GM12878 (cell line): ENCODE measurements at regions not wholly inside any gene's neighbourhood (a gene's known extent, or its start where the extent isn't known, plus 50 kb on each side); places are given as distances from the start of the nearest gene placed in this dataset.

ENCODE experiments used
- ATAC-seq: fragments of 200-7000 bp; cut with Tn5 transposase; 3 replicates; pipeline ENCODE4 v1.9.1; 2020; ENCODE audit warnings: mild to moderate bottlenecking, moderate library complexity
- BruUV-seq: library from RNA; stranded (reverse); fragments of 400-500 nt; replicated peaks from 2 replicates; lab custom pipeline; 2021; lab: Mats Ljungman, UMichigan
- CTCF ChIA-PET: fragments of 300-600 bp; sonication (Branson Sonifier 250); formaldehyde crosslinking; extraction: SDS; loops from one replicate; lab custom pipeline; 2021; ENCODE audit warnings: inconsistent platforms; lab: Yijun Ruan, JAX
- POLR2A ChIA-PET: fragments of 350-600 bp; formaldehyde crosslinking; extraction: SDS; loops from one replicate; lab custom pipeline; 2021; ENCODE audit warnings: inconsistent platforms; lab: Charles Lee
- RAD21 ChIA-PET: fragments of 300-600 bp; sonication (Branson Sonifier 250); formaldehyde crosslinking; loops from one replicate; lab custom pipeline; 2023; ENCODE audit warnings: antibody characterized with exemption; ENCODE audit not compliant: unreplicated experiment; lab: Charles Lee
- SMC1A ChIA-PET: fragments of 300-600 bp; sonication (Branson Sonifier 250); formaldehyde crosslinking; loops from one replicate; lab custom pipeline; 2023; ENCODE audit not compliant: unreplicated experiment, uncharacterized antibody; lab: Charles Lee
- DNase-seq: peaks from one replicate; pipeline ENCODE4 v3.0.0-alpha.2; 2011; ENCODE audit warnings: low read depth, low spot score
- FAIRE-seq: peaks from 3 replicates; lab custom pipeline; 2011; peaks lifted over from hg19 to GRCh38; lab: Jason Lieb, UNC
- H2AFZ ChIP-seq: 2 replicates; pipeline ENCODE4 v1.6.0; 2011; ENCODE audit warnings: low read depth, low read length, control low read depth; ENCODE audit not compliant: control insufficient read depth
- H3K27ac ChIP-seq: 2 replicates; pipeline ENCODE4 v1.5.1; 2011; ENCODE audit warnings: control low read depth; ENCODE audit not compliant: control insufficient read depth, insufficient read depth
- H3K27me3 ChIP-seq, 2 experiments: replicated peaks in 1 of 2; 2 replicates each; pipeline versions ENCODE4 v1.6.0 to v1.6.1; 2011; ENCODE audit warnings: low read length in 1 of 2; ENCODE audit not compliant: control insufficient read depth in 2 of 2, insufficient read depth in 2 of 2
- H3K36me3 ChIP-seq, 2 experiments: 2 replicates each; pipeline ENCODE4 v1.5.1; 2011; ENCODE audit warnings: low read length in 1 of 2; ENCODE audit not compliant: control insufficient read depth in 2 of 2, insufficient read depth in 2 of 2
- H3K4me1 ChIP-seq: 2 replicates; pipeline ENCODE4 v1.6.1; 2011; ENCODE audit warnings: mild to moderate bottlenecking, low read length, moderate library complexity, mixed read lengths; ENCODE audit not compliant: control insufficient read depth, insufficient read depth
- H3K4me2 ChIP-seq: 2 replicates; pipeline ENCODE4 v1.6.0; 2011; ENCODE audit warnings: control low read depth; ENCODE audit not compliant: control insufficient read depth, insufficient read depth
- H3K4me3 ChIP-seq: fragments of 200-600 bp; sonication (generic); 2 replicates; pipeline ENCODE4 v1.5.1; 2016
- H3K79me2 ChIP-seq: 2 replicates; pipeline ENCODE4 v1.6.0; 2011; ENCODE audit warnings: low read length; ENCODE audit not compliant: control insufficient read depth, insufficient read depth
- H3K9ac ChIP-seq: 2 replicates; pipeline ENCODE4 v1.8.0; 2011; ENCODE audit warnings: low read length, control low read depth, mixed read lengths; ENCODE audit not compliant: control insufficient read depth, insufficient read depth
- H3K9me3 ChIP-seq: replicated peaks from 3 replicates; pipeline ENCODE4 v1.5.1; 2011; ENCODE audit warnings: mild to moderate bottlenecking, low read length; ENCODE audit not compliant: control insufficient read depth, insufficient read depth
- H4K20me1 ChIP-seq: 2 replicates; pipeline ENCODE4 v1.6.0; 2011; ENCODE audit not compliant: control insufficient read depth, insufficient read depth
- CBFB ChIP-seq: IDR thresholded peaks from 2 replicates; pipeline ENCODE4 v1.6.1; 2016; ENCODE audit warnings: antibody characterized with exemption, low read depth
- ESRRA ChIP-seq: IDR thresholded peaks from 2 replicates; pipeline ENCODE4 v1.6.1; 2012; ENCODE audit warnings: mild to moderate bottlenecking, low read length, improper control_type of control experiment
- IKZF1 ChIP-seq: fragments of 450-650 bp; conservative IDR thresholded peaks from 2 replicates; pipeline ENCODE4 v1.6.1; 2017; ENCODE audit warnings: antibody characterized with exemption, mild to moderate bottlenecking
- IKZF2 ChIP-seq, 2 experiments: fragments of 450-650 bp; IDR thresholded peaks; 2 replicates each; pipeline ENCODE4 v1.6.1; 2017; ENCODE audit warnings: mild to moderate bottlenecking in 2 of 2, moderate library complexity in 2 of 2
- MAX ChIP-seq: IDR thresholded peaks from 2 replicates; pipeline ENCODE4 v1.6.1; 2012; ENCODE audit warnings: low read depth, low read length, improper control_type of control experiment
- MTA2 ChIP-seq: fragments of 450-650 bp; IDR thresholded peaks from 2 replicates; pipeline ENCODE4 v1.6.1; 2016; ENCODE audit warnings: low read depth, mild to moderate bottlenecking, moderate library complexity
- MYC ChIP-seq: IDR thresholded peaks from 2 replicates; pipeline ENCODE4 v1.6.1; 2011; ENCODE audit warnings: mild to moderate bottlenecking, low read length, moderate library complexity, inconsistent platforms; ENCODE audit not compliant: insufficient read depth, insufficient replicate concordance, insufficient read length, severe bottlenecking
- RELB ChIP-seq: fragments of 450-650 bp; IDR thresholded peaks from 2 replicates; pipeline ENCODE4 v1.6.1; 2017; ENCODE audit warnings: low read depth, mild to moderate bottlenecking, moderate library complexity
- ZNF24 ChIP-seq: fragments of 450-650 bp; IDR thresholded peaks from 2 replicates; pipeline ENCODE4 v1.6.1; 2017; ENCODE audit warnings: antibody characterized with exemption, mild to moderate bottlenecking
- in situ Hi-C: fragments of 300-500 bp; cut with MboI; formaldehyde crosslinking; loops from 9 replicates; pipeline ENCODE4 v1.14.3; 2018; ENCODE audit warnings: mixed read lengths
- intact Hi-C: fragments of 100-400 bp; cut with micrococcal nuclease; formaldehyde crosslinking; loops from one replicate; pipeline ENCODE4 v1.14.2; 2022; ENCODE audit not compliant: unreplicated experiment

- ChIA-PET RAD21 (interaction anchor here (1.2 kb wide), 1 partner anchor 64 kb away, joined by 3 read pairs; no protein-coding TSS in a partner anchor), SMC1A (interaction anchor here (0.6 to 1.0 kb wide), 2 partner anchors 11 to 980 kb away, joined by 3 read pairs; no protein-coding TSS in a partner anchor)
- in situ Hi-C loops, result no loop called here
These were observed 1221.5 kb downstream of the PLA2G4A start for GRCh38 chr1:188050250-188050649.

More at GRCh38 chr1:188050250-188050649, 1221.5 kb downstream of the PLA2G4A start:
- H3K4me2 ChIP-seq, result no peak overlapping the region
- no peak overlapping the region for H3K9ac ChIP-seq
- intact Hi-C loops, result no loop called here
- TF ChIP-seq MYC, result no peak
- peak in 1 of 2 experiments; percentile 13; a peak in 1 of 4 replicates for TF ChIP-seq IKZF2 (IDR thresholded peaks at IDR 0.05)
- TF ChIP-seq IKZF1, result no peak
- TF ChIP-seq CBFB, result no peak
- TF ChIP-seq RELB, result peak; percentile 8; the same call in 1 of the 2 replicates
- TF ChIP-seq ZNF24, result peak; percentile 76
- no peak for TF ChIP-seq MAX
- peak; percentile 82 for TF ChIP-seq MTA2
- TF ChIP-seq ESRRA, result no peak
- BruUV-seq, result no TSS peak
- ATAC-seq (peak; percentile 83), DNase-seq (no peak), FAIRE-seq (no peak)
- H3K9me3 ChIP-seq, result no peaks in the 10 kb centered on the region
- H3K27ac ChIP-seq, result no peak overlapping the region
- CTCF ChIA-PET, result no interaction called here
- H4K20me1 ChIP-seq, result no peaks in the 10 kb centered on the region
- H3K27me3 ChIP-seq, result no peaks in the 10 kb centered on the region
- H3K4me1 ChIP-seq, result no peaks in the 10 kb centered on the region
- POLR2A ChIA-PET, result no interaction called here
- no peaks in the 10 kb centered on the region for H3K79me2 ChIP-seq
- no peak overlapping the region for H3K4me3 ChIP-seq
- H3K36me3 ChIP-seq, result no peaks in the 10 kb centered on the region
- H2AFZ ChIP-seq, result no peak overlapping the region
